HG02852 (cell line): ENCODE measurements at regions not wholly inside any gene's neighbourhood (a gene's known extent, or its start where the extent isn't known, plus 50 kb on each side); places are given as distances from the start of the nearest gene placed in this dataset.
A peak's percentile ranks its signal among the peaks of the same experiment; 100 is the strongest.

ENCODE experiments used
- ATAC-seq: cut with Tn5 transposase; IDR thresholded peaks from one replicate; pipeline ENCODE4 v1.9.1; 2021; ENCODE audit warnings: mild to moderate bottlenecking, moderate library complexity; ENCODE audit not compliant: unreplicated experiment

GRCh38 chr2:204223046-204223445 is 286.5 kb downstream of the ICOS start:
- no peak for ATAC-seq

GRCh38 chr2:204223544-204223943 is 287.0 kb downstream of the ICOS start:
- no peak for ATAC-seq

- ATAC-seq, result no peak
Measured at GRCh38 chr2:204225671-204226073, 289.1 kb downstream of the ICOS start.

GRCh38 chr2:204226305-204226880 is 289.8 kb downstream of the ICOS start:
- no peak for ATAC-seq

- no peak for ATAC-seq
Measured at GRCh38 chr2:204228169-204228886, 291.8 kb downstream of the ICOS start.

- no peak for ATAC-seq
Measured at GRCh38 chr2:204234248-204234647, 297.7 kb downstream of the ICOS start.

GRCh38 chr2:204234879-204235278 is 298.3 kb downstream of the ICOS start:
- no peak for ATAC-seq

- no peak for ATAC-seq
Measured at GRCh38 chr2:204237416-204237815, 300.9 kb downstream of the ICOS start.

GRCh38 chr2:204239411-204240165 is 303.0 kb downstream of the ICOS start:
- ATAC-seq, result no peak

GRCh38 chr2:204240961-204241360 is 304.3 kb upstream of the PARD3B start:
- ATAC-seq, result no peak

- no peak for ATAC-seq
Measured at GRCh38 chr2:204249437-204249836, 295.8 kb upstream of the PARD3B start.

GRCh38 chr2:204250692-204251091 is 294.6 kb upstream of the PARD3B start:
- no peak for ATAC-seq

- ATAC-seq, result no peak
Measured at GRCh38 chr2:204251158-204251997, 293.9 kb upstream of the PARD3B start.

- ATAC-seq, result no peak
Measured at GRCh38 chr2:204251998-204252376, 293.3 kb upstream of the PARD3B start.

- ATAC-seq, result no peak
Measured at GRCh38 chr2:204255071-204255470, 290.2 kb upstream of the PARD3B start.

GRCh38 chr2:204255526-204255925 is 289.7 kb upstream of the PARD3B start:
- ATAC-seq, result no peak

GRCh38 chr2:204257781-204258180 is 287.5 kb upstream of the PARD3B start:
- no peak for ATAC-seq

- ATAC-seq, result no peak
Measured at GRCh38 chr2:204258890-204259289, 286.4 kb upstream of the PARD3B start.

- ATAC-seq, result peak; percentile 81
Measured at GRCh38 chr2:204260162-204260877, 285.0 kb upstream of the PARD3B start.

GRCh38 chr2:204260901-204261300 is 284.4 kb upstream of the PARD3B start:
- ATAC-seq, result no peak

GRCh38 chr2:204261846-204262245 is 283.4 kb upstream of the PARD3B start:
- no peak for ATAC-seq
